HG02885 (cell line): ENCODE measurements at regions not wholly inside any gene's neighbourhood (a gene's known extent, or its start where the extent isn't known, plus 50 kb on each side); places are given as distances from the start of the nearest gene placed in this dataset.
"Not testable (repeated sequence)": the region's sequence is repeated elsewhere in the genome, so short reads cannot be mapped to it uniquely, and the experiment has no call there.

Experiments
- ATAC-seq: cut with Tn5 transposase; IDR thresholded peaks from one replicate; pipeline ENCODE4 v1.9.1; 2021; ENCODE audit warnings: mild to moderate bottlenecking; ENCODE audit not compliant: unreplicated experiment, poor library complexity

- ATAC-seq, result no peak
Measured at GRCh38 chr5:13640270-13640669, 304.2 kb downstream of the DNAH5 start.

GRCh38 chr5:13632676-13633075 lies 311.8 kb downstream of the DNAH5 start:
- no peak for ATAC-seq

- ATAC-seq, result no peak
Measured at GRCh38 chr5:13629218-13629617, 315.3 kb downstream of the DNAH5 start.

GRCh38 chr5:13627673-13628454 lies 316.6 kb downstream of the DNAH5 start:
- ATAC-seq, result no peak

GRCh38 chr5:13625616-13626198 lies 318.8 kb downstream of the DNAH5 start:
- no peak for ATAC-seq

GRCh38 chr5:13624283-13625074 lies 320.0 kb downstream of the DNAH5 start:
- ATAC-seq, result no peak

GRCh38 chr5:13613621-13614020 lies 330.9 kb downstream of the DNAH5 start:
- ATAC-seq, result no peak

- ATAC-seq, result no peak
Measured at GRCh38 chr5:13611604-13612003, 332.9 kb downstream of the DNAH5 start.

GRCh38 chr5:13609504-13609903 lies 335.0 kb downstream of the DNAH5 start:
- no peak for ATAC-seq

GRCh38 chr5:13606051-13606450 lies 338.4 kb downstream of the DNAH5 start:
- ATAC-seq, result no peak

GRCh38 chr5:13601112-13601511 lies 343.4 kb downstream of the DNAH5 start:
- ATAC-seq, result no peak

GRCh38 chr5:13595978-13596377 lies 348.5 kb downstream of the DNAH5 start:
- no peak for ATAC-seq

GRCh38 chr5:13591621-13592020 lies 352.9 kb downstream of the DNAH5 start:
- no peak for ATAC-seq

- ATAC-seq, result no peak
Measured at GRCh38 chr5:13585324-13585723, 359.2 kb downstream of the DNAH5 start.

GRCh38 chr5:13581914-13582313 lies 362.6 kb downstream of the DNAH5 start:
- no peak for ATAC-seq

GRCh38 chr5:13581132-13581531 lies 363.4 kb downstream of the DNAH5 start:
- ATAC-seq, result no peak

GRCh38 chr5:13580058-13580457 lies 364.4 kb downstream of the DNAH5 start:
- ATAC-seq, result no peak

GRCh38 chr5:13579091-13579490 lies 365.4 kb downstream of the DNAH5 start:
- not testable (repeated sequence) for ATAC-seq

GRCh38 chr5:13578311-13579039 lies 366.0 kb downstream of the DNAH5 start:
- ATAC-seq, result not testable (repeated sequence)

- ATAC-seq, result no peak
Measured at GRCh38 chr5:13574574-13574973, 369.9 kb downstream of the DNAH5 start.

GRCh38 chr5:13572163-13572562 lies 372.3 kb downstream of the DNAH5 start:
- ATAC-seq, result no peak
